Endothelial cell of umbilical vein (primary cell): ENCODE measurements at regions not wholly inside any gene's neighbourhood (a gene's known extent, or its start where the extent isn't known, plus 50 kb on each side); places are given as distances from the start of the nearest gene placed in this dataset.

Experiments used
- BruUV-seq: library from RNA; stranded (reverse); fragments of 400-500 nt; replicated peaks from 2 replicates; lab custom pipeline; 2021; lab: Mats Ljungman, UMichigan
- CTCF ChIA-PET: fragments of 300-600, 350-600 bp; sonication (Branson Sonifier 250); formaldehyde crosslinking; loops from one replicate; lab custom pipeline; 2021; ENCODE audit warnings: antibody characterized with exemption, inconsistent platforms; lab: Charles Lee
- POLR2A ChIA-PET: fragments of 300-600, 350-600 bp; sonication (Branson Sonifier 250); formaldehyde crosslinking; loops from one replicate; lab custom pipeline; 2021; ENCODE audit warnings: antibody characterized with exemption, inconsistent platforms; lab: Charles Lee
- DNase-seq: peaks from one replicate; pipeline ENCODE4 v3.0.0-alpha.2; 2011; ENCODE audit warnings: low read depth, low spot score
- FAIRE-seq: peaks from 2 replicates; lab custom pipeline; 2011; peaks lifted over from hg19 to GRCh38; lab: Jason Lieb, UNC
- H2AFZ ChIP-seq: 2 replicates; pipeline ENCODE4 v1.6.0; 2012; ENCODE audit warnings: low read depth, low read length, control low read depth, inconsistent platforms
- H3K27ac ChIP-seq: 2 replicates; pipeline ENCODE4 v1.5.1; 2011; ENCODE audit warnings: low read depth, mild to moderate bottlenecking, control low read depth, low read length, moderate library complexity; ENCODE audit not compliant: insufficient read depth
- H3K27me3 ChIP-seq, 2 experiments: 2 replicates each; pipeline versions ENCODE4 v1.6.0 to v1.6.1; 2011; ENCODE audit warnings: low read length in 2 of 2, mixed read lengths in 1 of 2; ENCODE audit not compliant: control insufficient read depth in 2 of 2, insufficient read depth in 2 of 2
- H3K36me3 ChIP-seq, 2 experiments: 2 replicates in 1 of 2; 3 replicates in 1 of 2; pipeline ENCODE4 v1.5.1; 2011; ENCODE audit warnings: low read length in 2 of 2, mild to moderate bottlenecking in 1 of 2, moderate library complexity in 1 of 2; ENCODE audit not compliant: control insufficient read depth in 2 of 2, insufficient read depth in 2 of 2; ENCODE audit errors: extremely low read depth in 1 of 2
- H3K4me1 ChIP-seq: 3 replicates; pipeline ENCODE4 v1.5.1; 2011; ENCODE audit warnings: mild to moderate bottlenecking, low read length; ENCODE audit not compliant: control insufficient read depth, insufficient read depth; ENCODE audit errors: extremely low read depth
- H3K4me2 ChIP-seq: 2 replicates; pipeline ENCODE4 v1.6.1; 2011; ENCODE audit warnings: low read length, control low read depth, mixed read lengths; ENCODE audit not compliant: insufficient read depth
- H3K4me3 ChIP-seq, 3 experiments: fragments of 200-600 bp in 1 of 3; sonication (generic), shearing (Covaris generic) in 1 of 3; replicated peaks in 1 of 3; 2 replicates each; pipeline ENCODE4 v1.5.1; 2011 to 2016; ENCODE audit warnings: control low read depth in 3 of 3, low read length in 3 of 3, mild to moderate bottlenecking in 2 of 3, inconsistent platforms in 1 of 3, low read depth in 1 of 3, moderate library complexity in 1 of 3; ENCODE audit not compliant: insufficient read depth in 1 of 3
- H3K79me2 ChIP-seq: 2 replicates; pipeline ENCODE4 v1.6.0; 2012; ENCODE audit warnings: low read length, inconsistent platforms; ENCODE audit not compliant: control insufficient read depth, insufficient read depth
- H3K9ac ChIP-seq: replicated peaks from 2 replicates; pipeline ENCODE3; 2011; ENCODE audit warnings: low read length, control low read depth; ENCODE audit not compliant: insufficient read depth; ENCODE audit errors: extremely low read depth
- H3K9me1 ChIP-seq: replicated peaks from 3 replicates; pipeline ENCODE4 v1.6.0; 2011; ENCODE audit warnings: mild to moderate bottlenecking, low read length; ENCODE audit not compliant: control insufficient read depth, insufficient read depth; ENCODE audit errors: extremely low read depth
- H3K9me3 ChIP-seq: replicated peaks from 2 replicates; pipeline ENCODE4 v1.5.1; 2012; ENCODE audit warnings: low read length, inconsistent platforms; ENCODE audit not compliant: control insufficient read depth, insufficient read depth
- H4K20me1 ChIP-seq: replicated peaks from 2 replicates; pipeline ENCODE3; 2011; ENCODE audit warnings: mild to moderate bottlenecking, low read length; ENCODE audit not compliant: control insufficient read depth, insufficient read depth; ENCODE audit errors: extremely low read depth
- EZH2 ChIP-seq: IDR thresholded peaks from 2 replicates; pipeline ENCODE4 v1.6.1; 2012; ENCODE audit warnings: borderline replicate concordance, low read depth, mild to moderate bottlenecking, moderate library complexity, low read length, inconsistent platforms; ENCODE audit not compliant: severe bottlenecking
- FOS ChIP-seq: IDR thresholded peaks from 2 replicates; pipeline ENCODE4 v1.6.1; 2011; ENCODE audit warnings: mild to moderate bottlenecking, low read length, moderate library complexity, borderline replicate concordance; ENCODE audit not compliant: insufficient read depth
- GATA2 ChIP-seq: IDR thresholded peaks from 2 replicates; pipeline ENCODE4 v1.7.0; 2011; ENCODE audit warnings: low read depth, mild to moderate bottlenecking, moderate library complexity, mixed read lengths, low read length; ENCODE audit not compliant: insufficient read length, insufficient read depth
- JUN ChIP-seq: IDR thresholded peaks from 2 replicates; pipeline ENCODE4 v1.6.1; 2011; ENCODE audit warnings: borderline replicate concordance, low read depth; ENCODE audit not compliant: insufficient read length, insufficient read depth
- MYC ChIP-seq: IDR thresholded peaks from one replicate; pipeline ENCODE4 v1.6.1; 2011; ENCODE audit warnings: mild to moderate bottlenecking, low read depth, low read length
- POLR2A ChIP-seq: IDR thresholded peaks from 2 replicates; pipeline ENCODE4 v1.6.1; 2012; ENCODE audit warnings: low read depth, mild to moderate bottlenecking, control low read depth, low read length
- POLR2AphosphoS5 ChIP-seq: IDR thresholded peaks from 2 replicates; pipeline ENCODE4 v1.6.1; 2012; ENCODE audit warnings: low read depth, mild to moderate bottlenecking, control low read depth, low read length, moderate library complexity; ENCODE audit not compliant: insufficient read depth
- dilution Hi-C: fragments of 300-500 bp; cut with MboI; formaldehyde crosslinking; loops from one replicate; pipeline ENCODE4 v1.15.0; 2019; ENCODE audit warnings: low sequenced_read_pairs; ENCODE audit not compliant: extremely low pct_ligation_motif_present
- intact Hi-C: fragments of 100-400 bp; cut with micrococcal nuclease; formaldehyde crosslinking; loops from one replicate; pipeline ENCODE4 v1.10.0; 2022
- TF ChIP-seq, protein P1 (sequence below), 2 donors: IDR thresholded peaks; 1 replicate in 1 of 2; 2 replicates in 1 of 2; pipeline ENCODE4 v1.5.1; 2011; ENCODE audit warnings: low read length in 2 of 2, mild to moderate bottlenecking in 2 of 2, moderate library complexity in 2 of 2, control low read depth in 1 of 2, inconsistent platforms in 1 of 2, low read depth in 1 of 2; ENCODE audit not compliant: insufficient read depth in 1 of 2; ENCODE audit errors: extremely low read depth in 1 of 2
- TF ChIP-seq, protein P2 (sequence below): IDR thresholded peaks from 2 replicates; pipeline ENCODE4 v1.6.1; 2011; ENCODE audit not compliant: insufficient read depth, insufficient read length

GRCh38 chr12:47303995-47304560, 224.3 kb upstream of the AMIGO2 start:
- no peaks in the 10 kb centered on the region for H3K79me2 ChIP-seq
- H3K27ac ChIP-seq, result no peak overlapping the region
- no peak overlapping the region for H3K4me3 ChIP-seq
- no peak overlapping the region for H3K4me2 ChIP-seq
- no peaks in the 10 kb centered on the region for H3K9me3 ChIP-seq
- no peaks in the 10 kb centered on the region for H3K4me1 ChIP-seq
- H4K20me1 ChIP-seq, result no peaks in the 10 kb centered on the region
- no peak overlapping the region for H2AFZ ChIP-seq
- CTCF ChIA-PET, result interaction anchor here (1.3 to 1.7 kb wide), 3 partner anchors 9 to 272 kb away, joined by 3 to 6 read pairs (median 3); no protein-coding TSS in a partner anchor
- no peak overlapping the region for H3K9ac ChIP-seq
- H3K9me1 ChIP-seq, result no peaks in the 10 kb centered on the region
- BruUV-seq, result no TSS peak
- intact Hi-C loops, result no loop called here
- DNase-seq (no peak), FAIRE-seq (no peak)
- H3K27me3 ChIP-seq, result no peaks in the 10 kb centered on the region
- POLR2A ChIA-PET, result no interaction called here
- TF ChIP-seq, protein P1, sequence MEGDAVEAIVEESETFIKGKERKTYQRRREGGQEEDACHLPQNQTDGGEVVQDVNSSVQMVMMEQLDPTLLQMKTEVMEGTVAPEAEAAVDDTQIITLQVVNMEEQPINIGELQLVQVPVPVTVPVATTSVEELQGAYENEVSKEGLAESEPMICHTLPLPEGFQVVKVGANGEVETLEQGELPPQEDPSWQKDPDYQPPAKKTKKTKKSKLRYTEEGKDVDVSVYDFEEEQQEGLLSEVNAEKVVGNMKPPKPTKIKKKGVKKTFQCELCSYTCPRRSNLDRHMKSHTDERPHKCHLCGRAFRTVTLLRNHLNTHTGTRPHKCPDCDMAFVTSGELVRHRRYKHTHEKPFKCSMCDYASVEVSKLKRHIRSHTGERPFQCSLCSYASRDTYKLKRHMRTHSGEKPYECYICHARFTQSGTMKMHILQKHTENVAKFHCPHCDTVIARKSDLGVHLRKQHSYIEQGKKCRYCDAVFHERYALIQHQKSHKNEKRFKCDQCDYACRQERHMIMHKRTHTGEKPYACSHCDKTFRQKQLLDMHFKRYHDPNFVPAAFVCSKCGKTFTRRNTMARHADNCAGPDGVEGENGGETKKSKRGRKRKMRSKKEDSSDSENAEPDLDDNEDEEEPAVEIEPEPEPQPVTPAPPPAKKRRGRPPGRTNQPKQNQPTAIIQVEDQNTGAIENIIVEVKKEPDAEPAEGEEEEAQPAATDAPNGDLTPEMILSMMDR (IDR thresholded peaks at IDR 0.05; ENCODE audit: extremely low read depth in 1 of 2, insufficient read depth in 1 of 2, low read depth in 1 of 2, low read length in 2 of 2), result no peak
- TF ChIP-seq GATA2 (no peak), POLR2AphosphoS5 (no peak), MYC (no peak), FOS (no peak), JUN (no peak), EZH2 (no peak), POLR2A (no peak)
- TF ChIP-seq, protein P2, sequence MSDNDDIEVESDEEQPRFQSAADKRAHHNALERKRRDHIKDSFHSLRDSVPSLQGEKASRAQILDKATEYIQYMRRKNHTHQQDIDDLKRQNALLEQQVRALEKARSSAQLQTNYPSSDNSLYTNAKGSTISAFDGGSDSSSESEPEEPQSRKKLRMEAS, result no peak
- H3K36me3 ChIP-seq, result no peaks in the 10 kb centered on the region
- dilution Hi-C loops, result no loop called here
